Effector memory CD4-positive, alpha-beta T cell (primary cell): ENCODE measurements at regions not wholly inside any gene's neighbourhood (a gene's known extent, or its start where the extent isn't known, plus 50 kb on each side); places are given as distances from the start of the nearest gene placed in this dataset.

Source experiments
- DNase-seq, 3 donors: peaks; one replicate each; pipeline ENCODE4 v3.0.0-alpha.2; 2020
- H3K27ac ChIP-seq: 2 replicates; pipeline ENCODE4 v1.7.0; 2013; ENCODE audit warnings: mild to moderate bottlenecking, low read length, moderate library complexity; ENCODE audit not compliant: insufficient read depth, poor library complexity, severe bottlenecking
- H3K27me3 ChIP-seq: replicated peaks from 2 replicates; pipeline ENCODE4 v1.7.0; 2013; ENCODE audit warnings: mild to moderate bottlenecking, low read length; ENCODE audit not compliant: insufficient read depth, control insufficient read depth, poor library complexity, severe bottlenecking
- H3K36me3 ChIP-seq: 2 replicates; pipeline ENCODE4 v1.7.0; 2013; ENCODE audit warnings: mild to moderate bottlenecking, low read length, moderate library complexity; ENCODE audit not compliant: control insufficient read depth, insufficient read depth
- H3K4me1 ChIP-seq: 2 replicates; pipeline ENCODE4 v1.7.0; 2013; ENCODE audit warnings: low read length, mild to moderate bottlenecking; ENCODE audit not compliant: control insufficient read depth, insufficient read depth, poor library complexity, severe bottlenecking
- H3K4me3 ChIP-seq: 2 replicates; pipeline ENCODE4 v1.7.0; 2013; ENCODE audit warnings: low read length, low read depth, mild to moderate bottlenecking; ENCODE audit not compliant: insufficient read depth, poor library complexity, severe bottlenecking
- H3K9me3 ChIP-seq: 2 replicates; pipeline ENCODE4 v1.7.0; 2013; ENCODE audit warnings: mild to moderate bottlenecking, low read length, moderate library complexity; ENCODE audit not compliant: control insufficient read depth

DNA sequence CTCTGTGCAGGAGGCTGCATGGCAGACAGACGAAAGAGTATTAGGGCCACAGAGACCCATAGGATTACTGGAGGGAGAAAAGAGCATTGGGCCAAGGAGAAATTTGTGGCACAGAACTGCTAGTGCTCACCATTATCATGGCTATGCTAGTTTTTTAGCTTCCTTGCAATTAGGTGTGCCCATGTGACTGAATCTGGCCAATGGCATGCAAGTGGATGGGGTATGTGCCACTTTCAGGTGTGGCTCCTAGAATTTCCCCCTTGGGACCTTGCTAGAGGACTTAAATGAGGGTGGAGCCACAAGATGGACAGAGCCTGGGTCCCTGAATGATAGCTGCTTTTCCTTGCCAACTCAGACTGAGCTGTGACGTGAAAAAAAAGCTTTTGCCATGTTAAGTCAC is 73.9 kb upstream of the TENM4 start:
- Histone ChIP-seq H3K4me3 (no peak overlapping the region), H3K36me3 (no peaks in the 10 kb centered on the region), H3K4me1 (no peaks in the 10 kb centered on the region), H3K9me3 (no peaks in the 10 kb centered on the region), H3K27ac (no peak overlapping the region), H3K27me3 (no peaks in the 10 kb centered on the region)
- DNase-seq = no peak

DNA sequence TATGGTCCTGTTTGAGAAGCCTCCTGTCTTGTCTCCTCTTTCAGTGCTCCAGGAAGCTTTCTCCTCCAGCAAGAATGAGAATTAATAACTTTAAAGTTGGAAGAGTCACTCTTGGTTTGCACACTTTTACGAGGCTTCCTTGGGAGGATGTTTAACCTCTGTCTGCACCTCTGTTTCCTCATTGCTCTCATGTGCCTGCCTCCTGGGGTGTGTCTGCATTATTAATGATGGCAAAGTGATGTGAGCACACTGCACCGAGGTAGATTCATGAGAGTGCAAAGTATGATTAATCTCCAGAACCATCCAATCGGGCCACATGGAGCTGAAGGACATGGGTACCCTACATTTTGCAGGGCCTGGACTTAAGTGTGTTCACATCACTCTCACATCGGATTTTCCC is 73.5 kb upstream of the TENM4 start:
- no peak for DNase-seq
- H3K4me1 ChIP-seq = no peaks in the 10 kb centered on the region
- no peak overlapping the region for H3K27ac ChIP-seq
- no peak overlapping the region for H3K4me3 ChIP-seq
- H3K36me3 ChIP-seq = no peaks in the 10 kb centered on the region
- H3K9me3 ChIP-seq = no peaks in the 10 kb centered on the region
- H3K27me3 ChIP-seq = no peaks in the 10 kb centered on the region

GRCh38 chr11:79512706-79513469 is 72.1 kb upstream of the TENM4 start:
- Histone ChIP-seq H3K4me1 (no peaks in the 10 kb centered on the region), H3K27me3 (no peaks in the 10 kb centered on the region), H3K36me3 (no peaks in the 10 kb centered on the region), H3K4me3 (no peak overlapping the region), H3K27ac (no peak overlapping the region), H3K9me3 (no peaks in the 10 kb centered on the region)
- no peak for DNase-seq

- Histone ChIP-seq H3K27ac (no peak overlapping the region), H3K4me3 (no peak overlapping the region), H3K36me3 (no peaks in the 10 kb centered on the region), H3K27me3 (no peaks in the 10 kb centered on the region), H3K9me3 (no peaks in the 10 kb centered on the region), H3K4me1 (no peaks in the 10 kb centered on the region)
- DNase-seq = no peak
Observed at GRCh38 chr11:79510960-79511359, 70.1 kb upstream of the TENM4 start.

- no peak overlapping the region for H3K27ac ChIP-seq
Observed at GRCh38 chr11:79508461-79508860, 67.6 kb upstream of the TENM4 start.

DNA sequence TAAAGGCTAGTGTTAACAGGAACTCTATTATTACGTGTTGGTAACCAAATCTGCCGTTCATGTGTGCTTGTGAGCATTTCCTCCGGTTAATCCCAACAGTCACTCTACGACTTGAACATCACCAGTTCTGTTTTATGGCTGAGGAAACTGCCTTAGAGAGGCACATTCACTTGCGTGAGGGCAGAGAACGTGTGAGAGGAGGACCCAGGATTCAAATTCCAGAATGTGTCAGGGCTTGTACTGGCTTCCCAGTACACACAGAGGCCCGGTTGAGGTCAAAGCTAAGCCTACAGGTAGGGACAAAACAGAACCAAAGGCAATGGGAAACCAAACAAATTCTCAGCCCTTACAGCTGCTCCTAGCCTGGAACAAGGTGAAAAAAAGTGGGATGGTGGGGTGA is 66.9 kb upstream of the TENM4 start:
- H3K9me3 ChIP-seq = no peaks in the 10 kb centered on the region
- no peaks in the 10 kb centered on the region for H3K27me3 ChIP-seq
- H3K27ac ChIP-seq = no peak overlapping the region

More at GRCh38 chr11:79508461-79508860, 67.6 kb upstream of the TENM4 start:
- Histone ChIP-seq H3K4me1 (no peaks in the 10 kb centered on the region), H3K27me3 (no peaks in the 10 kb centered on the region), H3K4me3 (no peak overlapping the region), H3K36me3 (no peaks in the 10 kb centered on the region), H3K9me3 (no peaks in the 10 kb centered on the region)
- DNase-seq = no peak

GRCh38 chr11:79506734-79507344 is 66.0 kb upstream of the TENM4 start:
- H3K36me3 ChIP-seq = no peaks in the 10 kb centered on the region
- H3K4me3 ChIP-seq = no peak overlapping the region
- H3K4me1 ChIP-seq = no peaks in the 10 kb centered on the region
- DNase-seq = no peak
- no peak overlapping the region for H3K27ac ChIP-seq
- H3K9me3 ChIP-seq = no peaks in the 10 kb centered on the region
- no peaks in the 10 kb centered on the region for H3K27me3 ChIP-seq

More for the DNA sequence above, 66.9 kb upstream of the TENM4 start:
- Histone ChIP-seq H3K36me3 (no peaks in the 10 kb centered on the region), H3K4me1 (no peaks in the 10 kb centered on the region), H3K4me3 (no peak overlapping the region)
- DNase-seq = no peak

DNA sequence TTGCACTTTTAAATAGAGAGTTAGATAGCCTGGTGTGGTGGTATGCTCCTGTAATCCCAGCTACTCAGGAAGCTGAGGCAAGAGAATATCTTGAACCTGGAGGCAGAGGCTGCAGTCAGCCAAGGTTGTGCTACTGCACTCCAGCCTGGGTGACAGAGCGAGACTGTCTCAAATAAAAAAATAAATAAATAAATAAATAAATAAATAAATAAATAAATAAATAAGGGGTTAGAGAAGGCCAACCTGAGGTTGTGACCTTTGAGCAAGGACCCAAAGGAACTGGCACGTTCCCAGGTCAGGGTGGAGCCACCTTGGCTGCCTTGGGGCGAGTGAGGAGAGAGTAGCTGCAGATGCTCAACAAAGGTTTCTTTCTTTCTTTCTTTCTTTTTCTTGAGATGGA is 65.3 kb upstream of the TENM4 start:
- Histone ChIP-seq H3K9me3 (no peaks in the 10 kb centered on the region), H3K36me3 (no peaks in the 10 kb centered on the region), H3K27ac (no peak overlapping the region), H3K4me1 (no peaks in the 10 kb centered on the region), H3K27me3 (no peaks in the 10 kb centered on the region), H3K4me3 (no peak overlapping the region)
- no peak for DNase-seq

DNA sequence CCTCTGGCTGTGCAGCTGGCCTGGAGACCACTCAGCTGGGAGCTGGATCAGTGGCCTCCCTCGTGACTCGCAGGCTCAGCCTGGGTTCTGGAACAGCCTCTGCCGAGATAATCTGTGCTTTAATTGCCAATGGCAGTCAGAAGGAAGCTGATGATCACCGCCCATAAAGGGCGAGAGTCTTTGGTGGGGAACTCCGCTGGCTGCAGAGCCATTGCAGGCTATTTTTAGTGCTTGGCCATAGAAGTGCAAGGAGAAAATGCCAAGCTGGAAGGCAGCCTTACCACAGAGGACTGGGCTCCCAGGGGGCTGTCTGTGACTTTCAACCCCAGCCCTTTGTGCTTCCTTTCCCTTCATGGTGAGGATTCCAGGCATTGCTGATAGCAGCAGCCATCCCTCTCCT is 62.2 kb upstream of the TENM4 start:
- Histone ChIP-seq H3K4me3 (no peak overlapping the region), H3K9me3 (no peaks in the 10 kb centered on the region), H3K4me1 (no peaks in the 10 kb centered on the region), H3K27ac (no peak overlapping the region), H3K27me3 (no peaks in the 10 kb centered on the region), H3K36me3 (no peaks in the 10 kb centered on the region)
- DNase-seq = no peak

DNA sequence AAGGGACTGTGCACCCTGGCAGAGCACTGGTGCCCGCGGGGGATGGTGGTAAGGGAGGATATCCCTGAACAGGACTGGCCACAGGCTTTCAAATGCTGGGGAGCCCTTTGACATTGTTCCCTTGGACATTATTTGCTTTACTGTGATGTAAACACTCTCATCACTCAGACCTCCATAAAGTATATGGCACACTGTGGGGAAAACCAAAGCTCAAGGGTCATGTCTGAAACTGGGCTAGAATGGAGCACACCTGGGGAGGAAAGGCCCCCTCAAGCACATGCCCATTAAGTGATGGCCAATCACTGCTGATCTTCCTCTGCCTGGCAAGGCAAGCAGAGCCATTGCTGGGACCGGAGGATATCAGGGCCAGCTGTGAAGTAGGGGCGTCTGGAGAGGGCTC is 60.9 kb upstream of the TENM4 start:
- no peak for DNase-seq
- Histone ChIP-seq H3K9me3 (no peaks in the 10 kb centered on the region), H3K4me3 (no peak overlapping the region), H3K4me1 (no peaks in the 10 kb centered on the region), H3K27me3 (no peaks in the 10 kb centered on the region), H3K27ac (no peak overlapping the region), H3K36me3 (no peaks in the 10 kb centered on the region)
